NCI-H187 (cell line): ENCODE measurements at regions not wholly inside any gene's neighbourhood (a gene's known extent, or its start where the extent isn't known, plus 50 kb on each side); places are given as distances from the start of the nearest gene placed in this dataset.
A peak's percentile ranks its signal among the peaks of the same experiment; 100 is the strongest.
"Not testable (repeated sequence)": the region's sequence is repeated elsewhere in the genome, so short reads cannot be mapped to it uniquely, and the experiment has no call there.

ENCODE experiments used
- DNase-seq, 2 experiments: peaks; one replicate each; lab custom pipeline; 2025; lab: John Stamatoyannopoulos, UW

DNA sequence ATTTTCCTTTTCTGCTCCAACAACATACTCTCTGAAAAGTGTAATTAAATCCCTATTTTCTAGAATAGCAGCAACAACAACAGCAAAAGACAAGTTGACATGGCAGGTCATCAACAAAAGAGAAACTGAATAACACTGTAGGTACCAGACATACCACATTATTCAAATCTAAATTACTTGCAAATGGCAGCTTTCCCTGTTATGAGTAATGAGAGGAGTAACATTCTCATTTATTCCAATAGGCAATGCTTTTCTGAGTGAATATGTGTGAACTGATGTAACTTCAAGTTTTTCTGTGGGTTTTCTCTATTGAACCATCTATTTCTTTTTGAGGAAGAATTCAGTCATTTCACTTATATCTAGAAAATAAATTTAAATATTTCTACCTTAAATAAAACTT is 501.5 kb downstream of the TRIB2 start:
- no peak for DNase-seq

DNA sequence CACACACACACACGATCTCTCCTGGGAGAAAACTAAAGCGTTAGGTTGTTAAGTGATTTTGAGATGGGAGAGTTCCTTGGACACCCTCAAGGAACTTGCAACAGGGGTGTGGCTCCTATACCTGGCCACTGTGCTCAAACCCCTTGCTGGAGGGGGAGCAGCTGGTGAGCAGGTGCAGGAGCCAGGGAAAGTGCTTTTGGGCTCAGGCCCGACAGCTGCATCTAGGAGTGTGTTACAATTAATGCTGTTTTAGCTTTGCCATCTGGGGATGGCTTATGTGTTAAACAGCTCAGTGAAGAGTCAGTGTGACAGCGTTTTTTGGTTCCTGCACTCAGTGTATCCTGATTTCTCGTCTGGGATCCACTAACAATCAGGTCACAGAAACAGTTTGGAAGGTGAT is 510.8 kb downstream of the TRIB2 start:
- peak; percentile 52 to 62 for DNase-seq

DNA sequence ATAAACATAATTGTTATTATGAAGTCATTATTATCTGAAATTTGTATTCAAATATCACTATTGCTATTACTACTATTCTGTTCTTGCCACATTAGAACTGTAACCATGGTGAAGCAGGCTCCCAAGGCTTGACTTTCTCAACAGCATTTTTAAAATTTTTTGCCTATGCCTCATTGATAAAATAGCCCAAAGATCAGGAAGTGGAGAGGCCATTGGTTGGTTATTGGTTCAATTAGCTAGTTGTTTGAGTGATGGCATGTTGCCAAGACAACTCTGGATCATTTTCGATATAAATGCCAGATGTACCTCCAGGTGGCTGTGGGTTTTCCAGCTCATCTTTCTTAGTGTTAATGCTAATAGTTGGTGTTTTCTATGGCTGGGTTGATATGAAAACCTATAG is 513.5 kb downstream of the TRIB2 start:
- DNase-seq: no peak

DNA sequence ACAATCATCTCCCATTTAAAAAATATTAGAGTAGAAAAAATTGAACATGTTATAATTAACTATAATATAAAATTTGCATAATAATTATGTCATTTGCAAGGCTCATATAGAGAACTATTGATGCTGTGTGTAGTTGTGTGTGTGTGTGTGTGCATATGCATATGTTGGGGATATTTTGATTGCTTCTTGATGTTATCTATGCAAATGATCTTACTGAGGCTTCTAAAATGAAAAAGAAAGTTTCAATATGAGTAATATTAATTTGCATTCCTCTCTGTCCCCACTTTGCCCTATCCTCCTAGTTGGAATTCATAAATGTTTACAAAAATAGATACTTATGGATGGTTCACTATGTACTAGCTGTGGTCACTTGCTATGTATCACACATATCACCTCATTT is 523.3 kb downstream of the TRIB2 start:
- DNase-seq: no peak

DNA sequence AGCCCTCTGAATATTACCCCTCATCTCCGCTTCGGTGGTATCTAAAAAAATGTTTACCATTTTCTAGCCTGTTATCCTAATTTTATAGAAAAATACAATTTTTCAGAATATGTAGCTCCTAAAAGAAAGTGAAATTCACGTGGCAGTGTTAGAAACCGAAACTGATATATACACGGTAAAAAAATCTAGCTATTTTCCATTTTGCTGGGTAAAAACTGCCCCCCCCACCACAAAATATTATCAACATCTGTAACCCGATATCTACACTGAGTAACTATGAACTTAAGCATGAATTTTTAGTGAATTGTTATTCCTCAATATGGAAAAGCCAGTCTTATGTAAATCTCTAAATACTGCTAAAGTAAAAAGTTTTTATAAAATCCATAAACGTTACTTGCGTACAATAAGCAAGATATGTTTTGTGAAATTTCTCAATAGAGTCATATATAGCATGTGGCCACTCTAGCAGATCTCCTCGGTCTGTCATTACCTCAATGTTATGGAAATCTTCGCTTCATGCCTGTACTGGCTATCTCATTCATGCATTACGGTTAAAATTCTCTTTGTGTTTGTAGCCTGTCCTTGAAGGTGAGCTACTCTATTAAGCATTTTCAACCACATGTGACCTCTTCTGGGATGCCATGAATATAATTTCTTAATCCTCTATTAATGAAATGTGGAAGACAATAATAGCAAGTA is 524.2 kb downstream of the TRIB2 start:
- no peak for DNase-seq

DNA sequence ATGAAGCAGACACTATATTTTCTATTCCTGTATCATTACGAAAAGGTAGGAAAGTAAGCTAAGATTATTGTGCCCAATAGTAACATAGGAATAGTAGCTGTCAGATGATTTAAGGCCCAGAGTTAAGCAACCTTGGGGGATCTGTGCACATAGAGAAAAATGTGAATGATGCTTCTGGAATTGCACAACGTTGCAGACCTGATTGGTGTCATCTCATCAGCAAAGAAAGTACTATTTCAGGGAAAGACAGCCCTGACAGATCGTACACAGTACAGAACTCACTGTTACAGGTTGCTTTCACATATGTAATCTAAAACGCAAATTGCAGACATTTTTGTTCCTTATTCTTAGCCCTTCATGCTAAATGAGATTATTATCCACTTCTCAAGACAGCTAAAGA is 535.9 kb downstream of the TRIB2 start:
- DNase-seq: no peak

DNA sequence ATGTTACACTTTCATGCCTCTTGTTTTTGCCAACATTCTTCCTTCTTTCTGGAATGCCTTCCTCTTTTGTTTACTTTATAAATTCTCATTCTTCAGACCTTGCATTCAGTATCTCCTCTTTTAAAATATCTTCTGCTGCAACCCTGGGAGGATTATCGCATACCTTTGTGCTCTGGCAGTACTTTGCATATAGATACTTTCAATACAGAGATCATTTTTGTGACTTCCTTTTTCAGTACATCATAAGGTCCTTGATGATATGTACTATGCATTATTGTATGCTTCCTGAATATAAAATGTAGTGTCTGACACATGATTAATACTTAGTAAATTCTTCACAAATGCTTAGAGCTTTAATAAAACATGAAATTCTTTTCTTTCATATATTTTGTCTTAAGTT is 538.7 kb downstream of the TRIB2 start:
- DNase-seq: no peak

DNA sequence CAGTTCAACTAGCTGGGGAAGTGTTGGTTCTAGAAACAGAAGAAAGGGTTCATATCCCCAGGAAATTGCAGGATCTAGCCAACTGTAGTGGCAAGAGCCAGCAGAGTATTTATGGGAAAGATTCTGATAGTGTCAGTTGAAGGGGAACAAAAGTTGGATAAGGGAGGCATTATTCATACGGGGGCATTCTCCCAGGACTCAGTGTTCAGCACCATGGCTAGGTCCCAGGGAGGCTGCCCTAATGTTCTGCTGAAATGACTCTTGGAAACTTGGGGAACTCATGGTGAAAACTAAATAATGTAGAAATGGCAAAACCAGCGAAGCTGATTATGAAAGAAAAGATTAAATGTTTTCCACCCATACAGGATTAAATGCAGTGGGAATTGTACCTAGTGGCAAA is 543.7 kb downstream of the TRIB2 start:
- DNase-seq: no peak

DNA sequence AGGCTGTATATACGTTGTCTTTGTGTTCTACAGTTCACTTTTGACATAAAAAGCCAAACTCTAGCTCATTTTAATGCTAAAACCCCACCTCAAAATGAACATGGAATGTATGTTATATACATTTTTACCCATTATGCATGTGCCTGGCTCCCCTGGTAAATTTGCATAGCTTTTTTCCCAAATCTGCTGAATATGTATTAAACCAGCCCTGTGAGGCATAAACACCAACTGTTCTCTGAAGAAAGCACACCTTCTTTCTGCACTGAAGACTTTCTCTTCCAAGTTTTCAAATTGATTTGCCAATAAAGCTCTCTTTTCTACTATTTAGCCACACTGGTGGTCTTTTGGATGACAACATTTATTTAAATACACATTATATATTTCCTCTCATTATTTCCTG is 549.4 kb downstream of the TRIB2 start:
- no peak for DNase-seq

DNA sequence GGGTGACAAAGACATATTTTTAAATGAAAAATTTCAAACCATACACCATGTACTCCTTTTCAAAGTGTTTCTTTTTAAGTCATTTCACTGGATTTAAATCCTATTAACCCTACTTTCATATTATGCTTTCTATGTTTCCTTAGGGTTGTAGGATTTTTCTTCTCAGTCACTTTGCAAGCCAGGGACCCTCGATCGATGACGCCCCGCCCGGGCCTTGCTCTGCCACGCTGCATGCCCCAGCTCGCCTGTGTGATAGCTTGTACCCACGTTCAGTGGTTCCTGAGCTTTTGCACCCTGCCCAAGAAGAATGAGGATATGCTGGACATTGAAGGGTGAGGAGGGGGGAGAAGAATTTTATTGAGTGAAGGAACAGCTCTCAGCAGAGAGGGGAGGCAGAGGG is 568.0 kb downstream of the TRIB2 start:
- DNase-seq: no peak

DNA sequence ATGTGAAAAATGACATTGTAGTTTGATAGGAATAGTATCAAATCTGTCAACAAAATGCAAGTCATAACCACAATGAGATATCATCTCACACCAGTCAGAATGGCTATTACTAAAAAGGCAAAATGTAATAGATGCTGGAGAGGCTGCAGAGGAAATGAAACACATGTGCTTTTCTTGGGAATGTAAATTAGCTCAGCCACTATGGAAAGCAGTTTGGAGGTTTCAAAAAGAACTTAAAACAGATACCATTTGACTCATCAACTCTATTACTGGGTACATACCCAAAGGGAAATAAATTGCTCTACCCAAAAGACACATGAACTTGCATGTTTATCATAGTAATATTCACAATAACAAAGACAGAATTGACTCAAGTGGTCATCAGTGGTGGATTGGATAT is 572.6 kb downstream of the TRIB2 start:
- no peak for DNase-seq

DNA sequence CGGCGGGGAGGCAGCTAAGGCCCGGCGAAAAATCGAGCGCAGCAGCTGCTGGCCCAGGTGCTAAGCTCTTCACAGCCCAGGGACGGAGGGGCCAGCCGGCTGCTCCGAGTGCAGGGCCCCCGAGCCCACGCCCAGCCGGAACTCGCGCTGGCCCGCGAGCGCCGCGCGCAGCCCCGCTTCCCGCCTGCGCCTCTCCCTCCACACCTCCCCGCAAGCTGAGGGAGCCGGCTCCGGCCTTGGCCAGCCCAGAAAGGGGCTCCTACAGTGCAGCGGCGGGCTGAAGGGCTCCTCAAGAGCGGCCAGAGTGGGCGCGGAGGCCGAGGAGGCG is 591.7 kb downstream of the TRIB2 start:
- DNase-seq: not testable (repeated sequence)

DNA sequence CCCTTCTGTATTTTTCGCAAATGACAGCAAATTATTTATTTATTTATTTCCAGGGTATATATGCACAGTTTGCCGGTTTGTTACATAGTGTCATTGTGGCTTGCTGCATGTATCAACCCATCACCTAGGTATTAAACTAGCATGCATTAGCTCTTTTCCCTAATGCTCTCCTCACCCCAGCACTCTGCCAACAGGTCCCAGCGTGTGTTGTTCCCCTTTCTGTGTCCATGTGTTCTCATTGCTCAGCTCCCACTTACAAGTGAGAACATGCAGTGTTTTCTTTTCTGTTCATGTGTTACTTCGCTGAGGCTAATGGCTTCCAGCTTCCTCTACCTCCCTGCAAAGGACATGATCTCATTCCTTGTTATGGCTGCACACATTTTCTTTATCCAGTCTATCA is 592.3 kb downstream of the TRIB2 start:
- no peak for DNase-seq

DNA sequence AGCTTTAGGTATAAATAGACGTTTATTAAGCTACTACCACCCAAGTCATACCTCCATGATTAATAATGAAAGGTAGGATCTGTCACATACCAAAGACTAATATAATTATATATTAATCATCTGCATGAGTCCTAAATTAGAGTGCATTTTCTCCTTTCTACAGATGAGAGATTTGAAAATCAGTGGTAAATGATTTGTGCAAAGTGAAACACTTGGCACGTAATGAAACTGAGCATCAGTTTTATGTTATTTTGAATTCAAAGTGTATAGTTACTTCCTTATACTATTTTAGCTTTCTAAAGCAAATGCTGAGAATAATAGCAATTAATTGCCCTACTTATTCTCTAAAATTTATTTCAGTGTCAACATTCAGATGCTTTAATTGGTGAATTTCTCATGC is 615.3 kb downstream of the TRIB2 start:
- no peak for DNase-seq

DNA sequence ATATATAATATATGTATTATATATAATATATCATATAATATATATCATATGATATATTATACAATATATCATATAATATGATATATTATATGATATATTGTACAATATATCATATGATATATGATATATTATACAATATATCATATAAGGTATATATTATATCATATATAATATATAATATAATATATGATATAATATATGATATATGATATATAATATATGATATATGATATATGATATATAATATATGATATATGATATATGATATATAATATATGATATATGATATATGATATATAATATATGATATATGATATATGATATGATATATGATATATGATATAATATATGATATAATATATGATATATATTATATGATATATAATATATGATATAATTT is 617.3 kb downstream of the TRIB2 start:
- not testable (repeated sequence) for DNase-seq

DNA sequence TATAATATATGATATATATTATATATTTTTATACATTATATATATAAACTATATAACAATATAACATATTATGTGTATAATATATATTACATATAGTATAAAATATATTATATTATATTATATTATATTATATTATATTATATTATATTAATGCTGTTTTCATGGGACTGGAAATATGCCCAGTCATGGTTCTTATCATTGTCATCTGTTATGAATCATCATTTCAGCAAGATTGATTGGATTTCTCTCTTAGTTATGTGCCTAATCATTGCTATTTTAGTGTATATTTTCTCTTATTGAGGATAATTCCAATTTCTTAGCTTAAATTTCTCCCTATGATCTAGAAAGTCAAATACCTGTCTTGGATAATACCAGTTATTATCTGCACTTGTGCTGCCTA is 617.8 kb downstream of the TRIB2 start:
- no peak for DNase-seq

DNA sequence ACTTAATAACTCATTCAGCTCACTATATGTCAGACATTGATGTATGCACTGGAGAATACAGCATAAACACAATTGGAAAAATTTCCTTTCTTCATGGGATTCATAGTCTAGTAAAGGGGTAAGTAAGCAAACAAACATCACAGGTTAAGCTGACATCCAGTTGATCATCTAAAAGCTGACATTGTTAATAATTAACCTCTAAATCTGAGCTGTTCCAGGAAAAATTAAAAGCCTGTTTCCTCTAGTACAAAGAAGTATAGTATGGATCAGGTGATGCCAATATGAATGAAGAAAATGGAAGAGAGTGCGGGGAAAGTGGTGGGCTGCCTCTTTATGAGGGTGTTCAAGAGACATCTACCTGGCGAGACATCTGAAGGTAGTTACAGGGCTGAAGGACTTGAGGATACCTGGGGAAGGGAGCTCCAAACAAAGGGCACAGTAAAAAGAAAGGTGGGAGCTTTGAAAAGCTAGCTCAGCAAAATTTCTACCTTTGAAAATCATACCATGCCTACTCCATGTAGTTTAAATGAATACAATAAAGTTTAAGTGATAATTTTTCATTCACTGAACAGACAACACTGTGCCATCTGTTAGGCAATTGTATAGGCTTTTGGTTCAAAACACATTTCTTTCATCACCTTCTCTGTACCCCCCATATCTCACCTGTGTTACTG is 619.3 kb downstream of the TRIB2 start:
- no peak for DNase-seq

DNA sequence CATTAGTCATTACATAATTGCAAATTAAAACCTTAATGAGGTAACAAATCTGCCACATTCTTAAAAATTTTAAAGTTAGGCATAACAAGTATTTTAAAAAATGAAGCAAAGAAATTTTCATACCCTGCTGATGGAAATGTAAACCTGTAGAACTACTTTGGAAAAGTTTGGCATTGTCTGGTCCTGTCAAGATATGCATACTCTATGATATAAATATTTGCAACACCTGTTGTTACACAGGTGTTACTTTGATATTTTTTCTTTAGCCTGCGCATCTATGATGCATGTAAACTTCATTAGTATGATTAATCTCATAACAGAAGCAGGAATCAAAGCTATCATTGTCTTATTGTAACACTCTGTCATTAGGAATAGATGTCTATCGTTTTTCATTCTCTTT is 634.3 kb downstream of the TRIB2 start:
- DNase-seq: no peak

DNA sequence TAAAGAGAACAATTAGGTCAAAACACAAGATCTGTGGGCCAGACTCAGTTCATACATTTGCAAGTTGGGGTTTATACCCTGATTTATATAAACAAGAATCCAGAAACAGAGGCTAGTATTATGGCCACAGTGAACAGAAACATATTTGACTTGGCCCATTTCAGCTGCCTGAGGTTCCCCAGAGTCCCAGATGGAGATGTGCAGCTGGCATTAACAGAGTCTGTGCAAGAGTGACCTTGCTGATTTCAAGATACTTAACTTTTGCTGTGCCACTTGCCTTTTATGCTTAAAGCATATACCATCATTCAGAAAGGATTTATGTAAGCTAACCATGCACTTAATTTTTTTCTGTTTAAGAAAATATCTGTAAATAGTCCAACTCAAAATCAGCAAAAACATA is 636.3 kb downstream of the TRIB2 start:
- DNase-seq: no peak

DNA sequence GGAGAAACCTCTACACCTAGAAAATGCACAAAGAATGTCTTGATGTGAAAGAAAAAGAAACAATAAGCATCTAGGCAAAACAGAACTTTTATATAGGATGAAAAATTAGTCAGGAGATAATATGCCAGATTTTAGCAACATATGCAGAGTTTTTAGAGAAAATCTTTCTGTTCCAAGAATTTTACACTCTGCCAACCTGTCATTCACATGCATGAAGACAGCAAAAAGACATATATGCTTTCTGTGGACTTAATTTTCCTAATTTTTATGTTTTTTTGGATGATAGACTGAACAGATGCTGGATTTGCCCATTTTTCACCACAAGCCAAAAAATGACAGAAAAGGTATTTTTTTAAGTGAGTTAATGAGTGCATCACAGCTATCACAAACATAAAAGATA is 637.3 kb downstream of the TRIB2 start:
- DNase-seq: no peak

DNA sequence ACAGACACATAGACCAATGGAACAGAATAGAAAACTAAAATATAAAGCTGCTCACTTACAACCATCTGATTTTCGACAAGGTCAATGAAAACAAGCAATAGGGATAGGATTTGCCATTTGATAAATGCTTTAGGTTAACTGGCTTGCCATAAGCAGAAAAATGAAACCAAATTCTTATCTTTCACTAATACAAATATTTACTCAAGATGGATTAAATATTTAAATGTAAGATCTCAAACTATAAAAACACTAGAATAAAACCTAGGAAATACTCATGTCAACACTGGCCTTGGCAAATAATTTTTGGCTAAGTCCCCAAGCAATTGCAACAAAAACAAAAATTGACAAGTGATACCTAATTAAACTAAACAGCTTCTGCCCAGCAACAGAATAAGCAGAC is 665.2 kb downstream of the TRIB2 start:
- not testable (repeated sequence) for DNase-seq

DNA sequence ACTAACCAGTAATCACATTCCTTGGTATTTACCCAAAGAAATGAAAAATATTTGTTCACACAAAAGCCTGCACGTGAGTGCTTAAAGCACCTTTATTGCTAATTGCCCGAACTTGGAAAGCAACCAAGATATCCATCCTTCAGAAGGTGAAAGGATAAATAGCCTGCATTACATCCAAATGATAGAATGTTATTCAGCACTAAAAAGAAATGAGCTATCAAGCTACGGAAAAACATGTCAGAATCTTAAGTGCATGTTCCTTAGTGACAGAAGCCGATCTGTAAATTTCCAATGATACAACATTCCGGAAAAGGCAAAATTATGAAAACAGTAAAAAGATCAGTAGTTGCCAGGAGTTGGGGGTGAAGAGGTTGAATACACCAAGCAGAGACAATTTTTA is 672.4 kb downstream of the TRIB2 start:
- DNase-seq: not testable (repeated sequence)

DNA sequence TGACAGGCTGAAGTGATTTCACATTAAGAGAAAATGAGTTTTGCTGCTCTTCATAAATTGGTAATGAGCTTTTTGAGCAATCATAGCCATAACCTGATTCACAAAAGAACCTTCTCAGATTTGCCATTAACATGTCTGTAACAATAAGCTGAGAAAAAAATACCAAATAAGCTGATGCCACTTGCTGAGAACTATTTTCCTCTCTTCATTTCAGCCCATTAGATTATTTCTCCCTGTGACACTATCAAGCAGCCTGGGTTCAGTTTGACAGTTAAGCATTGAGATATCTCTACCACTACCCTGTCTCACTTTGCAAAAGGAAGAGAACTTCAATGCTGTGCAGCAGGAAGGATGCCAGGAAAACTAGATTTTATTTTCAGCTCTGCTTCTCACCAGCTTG is 673.9 kb downstream of the TRIB2 start:
- DNase-seq: no peak

DNA sequence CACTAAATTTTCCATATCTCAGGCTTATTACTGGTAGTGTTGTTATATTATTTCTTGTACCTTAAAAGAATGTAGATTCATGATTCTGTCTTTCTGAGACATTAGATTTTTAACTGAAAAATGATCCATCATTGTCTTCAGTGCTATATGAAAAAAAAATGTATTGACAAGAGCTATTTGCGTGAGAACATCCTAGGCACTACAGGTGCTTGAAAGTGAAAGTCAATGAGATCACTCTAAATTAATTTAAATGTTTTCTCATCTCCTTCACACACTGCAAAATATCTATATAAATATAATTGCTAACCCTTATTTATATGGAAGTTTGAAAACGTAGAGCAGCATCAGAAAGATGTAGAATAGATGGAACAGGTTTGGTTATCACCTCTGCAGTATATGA is 684.6 kb downstream of the TRIB2 start:
- DNase-seq: no peak
